GM18505 (cell line): ENCODE measurements at regions not wholly inside any gene's neighbourhood (a gene's known extent, or its start where the extent isn't known, plus 50 kb on each side); places are given as distances from the start of the nearest gene placed in this dataset.

Experiments
- ATAC-seq: cut with Tn5 transposase; IDR thresholded peaks from one replicate; pipeline ENCODE4 v1.9.1; 2021; ENCODE audit not compliant: unreplicated experiment
- POLR2A ChIP-seq: IDR thresholded peaks from 4 replicates; pipeline ENCODE4 v1.6.1; 2011; ENCODE audit warnings: borderline replicate concordance; ENCODE audit not compliant: insufficient read depth, insufficient read length; ENCODE audit errors: extremely low read depth

DNA sequence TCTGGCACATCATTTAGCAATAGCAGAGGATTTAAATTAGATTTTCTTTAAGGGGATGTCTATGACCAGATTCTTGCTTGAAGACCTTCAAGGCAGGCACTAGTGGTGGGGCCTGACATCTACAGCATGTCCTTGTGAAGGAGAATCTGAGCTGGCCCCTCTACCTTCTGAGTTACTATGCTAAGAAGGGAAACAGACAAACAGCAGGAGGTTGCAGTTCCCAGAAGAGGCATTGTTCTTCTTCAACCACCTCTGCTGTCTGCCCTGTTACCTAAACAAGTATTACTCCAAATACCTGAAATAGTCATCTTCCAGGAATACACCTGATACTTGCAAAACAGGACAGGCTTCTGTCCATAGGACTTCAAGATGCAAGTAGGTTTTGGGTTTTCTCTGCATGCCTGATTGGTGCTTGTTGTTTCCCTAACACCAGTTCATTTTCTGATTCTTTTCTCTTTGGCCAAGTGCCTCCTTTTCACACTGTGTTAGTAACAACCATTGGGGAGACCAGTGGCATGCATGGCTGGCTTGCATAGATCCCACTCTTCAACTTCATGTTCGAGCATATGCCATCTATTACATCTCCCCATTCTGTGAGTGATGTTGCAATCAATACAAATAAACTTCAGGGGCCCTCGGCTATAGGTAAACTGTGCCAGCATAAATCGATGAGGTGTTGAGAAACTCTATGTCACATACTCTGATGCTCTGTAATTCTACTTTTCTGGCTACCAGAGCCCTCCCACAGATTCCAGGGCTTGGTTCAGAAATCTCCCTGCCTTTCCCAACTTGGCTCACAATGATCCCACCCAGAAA is 93.0 kb upstream of the DUSP10 start:
- no peak for ATAC-seq
- TF ChIP-seq POLR2A, result no peak

DNA sequence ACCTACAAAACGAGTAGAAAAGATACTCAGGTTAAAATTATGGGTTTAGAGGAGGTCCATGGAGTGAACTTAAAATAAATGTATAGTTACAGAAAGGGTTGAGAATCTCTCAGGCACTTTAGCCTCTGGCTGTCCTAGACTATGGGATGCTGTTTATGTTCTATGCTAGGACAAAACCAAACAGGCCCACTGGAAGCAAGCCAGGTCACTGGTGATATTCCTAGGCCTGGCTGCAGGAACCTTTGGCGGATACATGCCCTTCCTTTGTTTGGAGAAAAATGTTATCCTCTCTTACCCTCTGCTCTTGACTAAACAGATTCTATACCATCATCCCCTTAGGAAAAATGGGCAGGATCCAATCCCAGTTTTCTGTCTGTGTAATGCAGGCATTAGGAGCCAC is 90.7 kb upstream of the DUSP10 start:
- ATAC-seq, result no peak
- no peak for TF ChIP-seq POLR2A

DNA sequence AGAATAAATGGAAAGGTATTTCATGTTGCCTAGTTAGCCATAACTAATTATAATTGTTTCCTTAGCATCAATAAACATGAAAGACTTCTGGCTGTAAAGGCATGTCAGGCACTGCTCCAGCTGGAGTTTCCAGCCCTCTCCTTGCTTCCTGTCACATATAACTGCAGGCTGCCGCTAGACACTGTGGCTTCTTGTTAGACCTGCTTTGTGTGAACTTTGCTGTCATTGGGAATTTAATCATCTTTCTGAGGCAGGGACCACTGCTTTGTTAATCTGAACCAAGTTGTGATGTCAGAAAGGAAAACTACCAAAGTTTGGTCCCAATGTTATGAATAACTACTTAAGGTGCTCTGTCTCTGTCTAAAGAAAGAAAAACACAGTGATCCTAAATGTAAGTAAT is 90.3 kb upstream of the DUSP10 start:
- no peak for TF ChIP-seq POLR2A
- no peak for ATAC-seq

DNA sequence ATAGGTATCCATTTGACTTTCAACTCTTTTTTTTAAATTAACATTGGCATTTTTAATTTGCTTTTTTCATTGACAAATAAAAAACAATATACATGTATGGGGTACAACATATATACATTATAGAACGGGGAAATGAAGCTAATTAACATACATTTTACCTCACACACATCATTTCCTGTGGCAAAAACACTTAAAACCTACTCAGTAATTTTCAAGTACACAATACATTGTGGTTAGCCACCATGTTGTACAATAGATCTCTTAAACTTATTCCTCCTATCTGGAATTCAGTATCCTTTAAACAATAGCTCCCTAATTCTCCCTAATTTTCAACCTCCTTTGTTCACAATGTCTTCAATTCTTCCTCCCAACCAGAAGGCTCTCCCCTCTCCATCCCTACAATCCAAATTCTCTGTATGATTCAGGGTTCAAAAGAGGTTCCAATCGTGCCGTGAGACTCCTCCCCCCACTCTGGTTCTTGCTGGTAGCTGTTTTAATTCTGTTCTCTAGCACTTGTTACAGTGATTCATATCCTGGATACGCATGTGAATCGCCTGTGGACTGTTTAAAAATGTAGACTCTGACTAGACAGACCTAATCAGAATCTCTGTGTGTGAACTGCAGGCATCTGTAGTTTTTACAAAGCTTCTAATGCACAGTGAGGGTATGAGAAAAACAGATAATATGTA is 87.6 kb upstream of the DUSP10 start:
- no peak for TF ChIP-seq POLR2A
- ATAC-seq, result no peak

DNA sequence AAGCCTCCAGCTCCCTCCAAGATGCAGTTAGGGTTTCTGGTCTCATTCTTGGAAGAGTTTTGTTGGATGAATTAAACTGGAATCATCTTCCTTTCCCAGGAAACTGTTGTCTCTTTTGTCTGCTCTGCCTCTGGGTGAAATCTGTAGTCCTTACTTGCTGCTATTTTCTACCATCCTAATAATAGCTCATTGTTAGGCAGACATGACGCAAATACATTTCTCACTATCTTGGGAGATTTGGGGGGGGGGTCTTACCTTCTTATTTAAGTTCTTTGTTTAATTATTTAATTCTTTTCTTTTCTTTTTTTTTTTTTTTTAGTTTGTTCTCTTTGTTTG is 85.4 kb upstream of the DUSP10 start:
- TF ChIP-seq POLR2A, result no peak
- ATAC-seq, result no peak

DNA sequence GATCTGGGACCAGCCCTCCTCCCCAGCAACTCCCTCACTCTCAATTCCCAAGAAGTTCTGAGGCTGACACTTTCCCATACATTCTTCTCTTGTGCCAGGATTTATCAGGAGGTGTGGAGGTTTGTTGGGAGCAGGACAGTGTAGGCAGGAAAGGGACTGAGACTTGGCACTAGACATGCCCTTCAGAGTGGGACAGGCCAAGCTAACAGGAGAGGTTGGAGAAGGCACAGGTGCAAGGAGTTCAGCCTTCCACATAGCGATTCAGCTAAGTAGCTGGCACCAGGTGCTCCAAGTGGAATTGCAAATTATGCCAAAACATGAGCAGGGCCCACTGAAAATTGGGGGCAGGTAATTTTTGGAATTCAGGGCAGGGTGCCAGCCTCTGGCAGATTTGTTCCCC is 83.0 kb upstream of the DUSP10 start:
- no peak for TF ChIP-seq POLR2A
- no peak for ATAC-seq

DNA sequence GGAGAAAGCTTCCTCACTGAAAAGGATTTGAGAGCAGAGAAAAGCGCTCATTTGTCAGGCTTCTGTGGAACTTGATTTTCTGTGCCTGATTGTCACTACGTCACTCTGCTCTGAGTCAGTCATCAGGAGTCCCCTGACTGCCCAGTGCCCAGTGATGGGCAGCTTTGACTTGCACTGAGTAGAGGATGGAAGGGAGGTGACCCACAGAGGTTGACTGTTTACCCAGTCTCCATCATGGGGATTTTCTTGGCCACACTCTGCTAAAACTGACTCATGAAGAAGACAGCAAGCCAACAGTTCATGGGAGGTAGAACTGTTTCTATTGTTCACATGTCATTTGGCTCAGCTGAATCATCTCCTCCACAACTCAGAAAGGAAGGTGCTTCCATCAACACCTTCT is 82.1 kb upstream of the DUSP10 start:
- no peak for TF ChIP-seq POLR2A
- no peak for ATAC-seq

GRCh38 chr1:221823561-221823960 is 81.7 kb upstream of the DUSP10 start:
- ATAC-seq, result no peak
- TF ChIP-seq POLR2A, result no peak

- TF ChIP-seq POLR2A, result no peak
- peak; percentile 73 for ATAC-seq
Measured at GRCh38 chr1:221823149-221823548, 81.3 kb upstream of the DUSP10 start.

- no peak for ATAC-seq
- TF ChIP-seq POLR2A, result no peak
Measured at GRCh38 chr1:221822591-221822990, 80.7 kb upstream of the DUSP10 start.

- ATAC-seq, result no peak
- TF ChIP-seq POLR2A, result no peak
Measured at GRCh38 chr1:221816899-221817298, 75.0 kb upstream of the DUSP10 start.

- no peak for TF ChIP-seq POLR2A
- no peak for ATAC-seq
Measured at GRCh38 chr1:221815660-221816059, 73.8 kb upstream of the DUSP10 start.

DNA sequence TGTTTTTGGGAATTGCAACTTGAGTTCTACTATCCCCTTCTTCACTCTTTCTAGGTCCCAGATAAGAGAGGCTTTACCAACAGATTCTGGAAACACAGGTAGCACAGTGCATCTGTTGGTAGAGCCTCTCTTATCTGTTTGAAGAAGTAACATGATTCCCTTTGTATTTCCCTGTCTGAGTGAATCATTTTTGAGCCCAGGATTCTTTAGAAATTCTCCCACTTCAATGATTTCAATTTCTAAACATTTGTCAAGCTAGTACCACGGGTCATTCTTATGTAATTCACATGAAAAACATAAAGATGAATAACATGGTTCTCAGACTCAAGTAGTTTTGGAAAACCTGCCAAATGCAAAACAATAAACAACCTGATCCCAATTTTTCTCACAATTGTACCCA is 72.0 kb upstream of the DUSP10 start:
- ATAC-seq, result no peak
- no peak for TF ChIP-seq POLR2A

GRCh38 chr1:221812905-221813597 is 71.2 kb upstream of the DUSP10 start:
- ATAC-seq, result no peak
- TF ChIP-seq POLR2A, result no peak
